HCT116 (cell line): ENCODE measurements at regions not wholly inside any gene's neighbourhood (a gene's known extent, or its start where the extent isn't known, plus 50 kb on each side); places are given as distances from the start of the nearest gene placed in this dataset.

ENCODE experiments used
- ATAC-seq: fragments of 200-7000 bp; cut with Tn5 transposase; 2 replicates; pipeline ENCODE4 v1.9.1; 2020; ENCODE audit warnings: mild to moderate bottlenecking, moderate library complexity
- BruUV-seq: library from RNA; stranded (reverse); fragments of 400-500 nt; replicated peaks from 2 replicates; lab custom pipeline; 2021; lab: Mats Ljungman, UMichigan
- CTCF ChIA-PET: fragments of 300-600 bp; sonication (Branson Sonifier 250); formaldehyde crosslinking; loops from one replicate; lab custom pipeline; 2021; ENCODE audit warnings: antibody characterized with exemption; lab: Charles Lee
- POLR2A ChIA-PET: fragments of 300-600, 350-600 bp; sonication (Branson Sonifier 250); formaldehyde crosslinking; loops from one replicate; lab custom pipeline; 2021; ENCODE audit warnings: antibody characterized with exemption; lab: Charles Lee
- RAD21 ChIA-PET, 2 experiments: fragments of 300-600 bp; sonication (Branson Sonifier 250); formaldehyde crosslinking; loops; one replicate each; lab custom pipeline; 2023; ENCODE audit warnings: low total read pairs in 2 of 2; ENCODE audit not compliant: uncharacterized antibody in 2 of 2, unreplicated experiment in 2 of 2, low non-redundant PET in 1 of 2; lab: Charles Lee
- DNase-seq: peaks from one replicate; pipeline ENCODE4 v3.0.0-alpha.2; 2010; ENCODE audit warnings: low read depth, low spot score
- H2AFZ ChIP-seq: fragments of 200-600 bp; shearing (Covaris generic), sonication (generic); 2 replicates; pipeline ENCODE4 v1.6.1; 2017; ENCODE audit warnings: low read depth, mixed run types, mixed read lengths, antibody characterized with exemption, low read length; ENCODE audit not compliant: poor library complexity, severe bottlenecking
- H3K27ac ChIP-seq: 2 replicates; pipeline ENCODE4 v1.5.1; 2012; ENCODE audit warnings: low read depth, low read length
- H3K27me3 ChIP-seq: fragments of 200-600 bp; sonication (generic); 2 replicates; pipeline ENCODE4 v1.6.1; 2016; ENCODE audit warnings: mixed run types, low read length, mixed read lengths; ENCODE audit not compliant: insufficient read depth
- H3K36me3 ChIP-seq, 2 experiments: fragments of 200-500 bp in 1 of 2; fragments of 200-600 bp in 1 of 2; sonication (Bioruptor generic) in 1 of 2; sonication (generic) in 1 of 2; 2 replicates each; pipeline versions ENCODE4 v1.5.1 to v1.6.1; 2014 to 2016; ENCODE audit warnings: low read length in 2 of 2, inconsistent platforms in 1 of 2, mixed read lengths in 1 of 2, mixed run types in 1 of 2; ENCODE audit not compliant: insufficient read depth in 2 of 2, control insufficient read depth in 1 of 2
- H3K4me1 ChIP-seq, 2 experiments: fragments of 200-600 bp in 1 of 2; sonication (generic) in 1 of 2; 2 replicates each; pipeline versions ENCODE4 v1.5.1 to v1.6.1; 2012 to 2017; ENCODE audit warnings: low read length in 2 of 2, inconsistent platforms in 1 of 2, mild to moderate bottlenecking in 1 of 2, mixed read lengths in 1 of 2, mixed run types in 1 of 2, moderate library complexity in 1 of 2; ENCODE audit not compliant: insufficient read depth in 2 of 2, control insufficient read depth in 1 of 2
- H3K4me2 ChIP-seq: fragments of 200-600 bp; sonication (generic); 2 replicates; pipeline ENCODE4 v1.6.1; 2017; ENCODE audit warnings: mixed run types, low read length, mixed read lengths
- H3K4me3 ChIP-seq, 2 experiments: fragments of 200-600 bp in 1 of 2; sonication (generic) in 1 of 2; replicated peaks in 1 of 2; 2 replicates each; pipeline ENCODE4 v1.5.1; 2011 to 2016; ENCODE audit warnings: low read length in 2 of 2, control low read depth in 1 of 2, low read depth in 1 of 2, mild to moderate bottlenecking in 1 of 2, mixed read lengths in 1 of 2, mixed run types in 1 of 2
- H3K79me2 ChIP-seq: fragments of 200-600 bp; sonication (generic); 2 replicates; pipeline ENCODE4 v1.6.1; 2017; ENCODE audit warnings: mild to moderate bottlenecking, mixed run types, low read length, moderate library complexity, mixed read lengths; ENCODE audit not compliant: insufficient read depth
- H3K9ac ChIP-seq: fragments of 200-600 bp; sonication (generic); 2 replicates; pipeline ENCODE4 v1.6.1; 2016; ENCODE audit warnings: low read length, mixed read lengths
- H3K9me2 ChIP-seq: fragments of 200-600 bp; sonication (generic), shearing (Covaris generic); 2 replicates; pipeline ENCODE4 v1.6.1; 2017; ENCODE audit warnings: mixed run types, mild to moderate bottlenecking, moderate library complexity; ENCODE audit not compliant: insufficient read depth
- H3K9me3 ChIP-seq, 2 experiments: fragments of 200-500 bp in 1 of 2; fragments of 200-600 bp in 1 of 2; sonication (Bioruptor generic) in 1 of 2; sonication (generic) in 1 of 2; 2 replicates each; pipeline ENCODE4 v1.6.1; 2014 to 2017; ENCODE audit warnings: low read length in 2 of 2, mixed read lengths in 2 of 2, inconsistent platforms in 1 of 2, low read depth in 1 of 2, mild to moderate bottlenecking in 1 of 2, mixed run types in 1 of 2, moderate library complexity in 1 of 2; ENCODE audit not compliant: control insufficient read depth in 1 of 2, insufficient read depth in 1 of 2
- H4K20me1 ChIP-seq: fragments of 200-600 bp; sonication (generic), shearing (Covaris generic); 2 replicates; pipeline ENCODE4 v1.6.1; 2017; ENCODE audit warnings: mixed run types, mild to moderate bottlenecking, moderate library complexity; ENCODE audit not compliant: insufficient read depth
- CEBPB ChIP-seq: IDR thresholded peaks from 2 replicates; pipeline ENCODE4 v1.6.1; 2012; ENCODE audit warnings: low read depth
- CTCF ChIP-seq, 3 experiments: fragments of 200-600 bp in 1 of 3; sonication (generic) in 1 of 3; IDR thresholded peaks in 2 of 3; conservative IDR thresholded peaks in 1 of 3; 2 replicates each; pipeline ENCODE4 v1.5.1; 2012 to 2017; ENCODE audit warnings: low read depth in 2 of 3, low read length in 2 of 3, antibody characterized with exemption in 1 of 3, borderline replicate concordance in 1 of 3, control low read depth in 1 of 3, mild to moderate bottlenecking in 1 of 3, mixed read lengths in 1 of 3, mixed run types in 1 of 3, moderate library complexity in 1 of 3; ENCODE audit not compliant: insufficient read depth in 1 of 3
- EGR1 ChIP-seq: IDR thresholded peaks from 2 replicates; pipeline ENCODE4 v1.6.1; 2012; ENCODE audit warnings: low read depth
- ELF1 ChIP-seq: IDR thresholded peaks from 2 replicates; pipeline ENCODE4 v1.6.1; 2012; ENCODE audit warnings: low read depth, borderline replicate concordance
- EZH2 ChIP-seq: fragments of 200-600 bp; sonication (generic); IDR thresholded peaks from 2 replicates; pipeline ENCODE4 v1.6.1; 2017; ENCODE audit warnings: antibody characterized with exemption, mixed run types
- EZH2phosphoT487 ChIP-seq: fragments of 200-600 bp; IDR thresholded peaks from 2 replicates; pipeline ENCODE4 v1.6.1; 2018; ENCODE audit warnings: antibody characterized with exemption, borderline replicate concordance
- SRF ChIP-seq: IDR thresholded peaks from 2 replicates; pipeline ENCODE4 v1.6.1; 2012; ENCODE audit warnings: low read depth
- TCF7L2 ChIP-seq: IDR thresholded peaks from 2 replicates; pipeline ENCODE4 v1.7.0; 2011; ENCODE audit warnings: borderline replicate concordance, inconsistent platforms; ENCODE audit not compliant: insufficient read depth, insufficient read length; ENCODE audit errors: extremely low read depth
- YY1 ChIP-seq: IDR thresholded peaks from 2 replicates; pipeline ENCODE4 v1.6.1; 2011; ENCODE audit warnings: low read length, low read depth, moderate library complexity, mild to moderate bottlenecking; ENCODE audit not compliant: insufficient replicate concordance; ENCODE audit errors: extremely low read depth
- ZBTB33 ChIP-seq: IDR thresholded peaks from 2 replicates; pipeline ENCODE4 v1.6.1; 2011; ENCODE audit warnings: mild to moderate bottlenecking, low read length, moderate library complexity; ENCODE audit not compliant: insufficient replicate concordance; ENCODE audit errors: extremely low read depth
- ZNF274 ChIP-seq: fragments of 200-500 bp; sonication (Bioruptor generic); IDR thresholded peaks from 2 replicates; pipeline ENCODE4 v1.6.1; 2014; ENCODE audit warnings: mild to moderate bottlenecking, low read depth, low read length, inconsistent platforms
- intact Hi-C: fragments of 100-400 bp; cut with micrococcal nuclease; formaldehyde crosslinking; loops from 2 replicates; pipeline ENCODE4 v1.10.0; 2022

- Histone ChIP-seq H3K36me3 (no peaks in the 10 kb centered on the region), H4K20me1 (no peaks in the 10 kb centered on the region), H3K79me2 (no peaks in the 10 kb centered on the region), H3K4me1 (peaks cover 0 to 13% of the 10 kb centered on the region in 2 experiments; a peak in 1 of 4 replicates), H3K9me3 (peaks cover 6 to 10% of the 10 kb centered on the region in 2 experiments; a peak in 3 of 4 replicates), H3K4me3 (no peak overlapping the region), H3K4me2 (no peak overlapping the region), H3K27ac (no peak overlapping the region), H3K9ac (no peak overlapping the region), H3K27me3 (no peaks in the 10 kb centered on the region), H2AFZ (no peak overlapping the region), H3K9me2 (no peaks in the 10 kb centered on the region)
- no peak for ATAC-seq
- CTCF ChIA-PET: no interaction called here
- POLR2A ChIA-PET: no interaction called here
- intact Hi-C loops: no loop called here
- no TSS peak for BruUV-seq
- RAD21 ChIA-PET: no interaction called here
- TF ChIP-seq EZH2phosphoT487 (no peak), ELF1 (no peak), EZH2 (no peak), SRF (no peak), EGR1 (no peak), CEBPB (no peak), ZNF274 (no peak), CTCF (IDR thresholded peaks at IDR 0.05 in 2 of 3, conservative IDR thresholded peaks at IDR 0.05 in 1 of 3; ENCODE audit: borderline replicate concordance in 1 of 3, insufficient read depth in 1 of 3, low read depth in 2 of 3, low read length in 2 of 3) (no peak), ZBTB33 (no peak), TCF7L2 (no peak), YY1 (no peak)
- no peak for DNase-seq
Observed at GRCh38 chr6:145159921-145160320, 575.4 kb downstream of the EPM2A start.
